Gastrocnemius medialis (tissue), 4 donors: ENCODE measurements at regions not wholly inside any gene's neighbourhood (a gene's known extent, or its start where the extent isn't known, plus 50 kb on each side); places are given as distances from the start of the nearest gene placed in this dataset.

Source experiments
- ATAC-seq, 2 donors: fragments of 150-250 bp; one replicate each; pipeline ENCODE4 v1.9.1; 2016
- DNase-seq, 2 donors: peaks; one replicate each; pipeline ENCODE4 v3.0.0-alpha.2; 2019
- H3K27ac ChIP-seq, 4 donors: fragments of 200-600 bp; sonication (generic); 1 replicate in 1 of 4; 2 replicates in 3 of 4; pipeline ENCODE4 v1.5.1; 2016 to 2018; ENCODE audit warnings: mild to moderate bottlenecking in 2 of 4, moderate library complexity in 1 of 4
- H3K27me3 ChIP-seq, 3 donors: fragments of 200-600 bp; sonication (generic) in 2 of 3; 1 replicate in 1 of 3; 2 replicates in 2 of 3; pipeline versions ENCODE4 v1.5.1 to v1.6.0; 2016 to 2019; ENCODE audit warnings: mild to moderate bottlenecking in 1 of 3, moderate library complexity in 1 of 3
- H3K36me3 ChIP-seq, 2 donors: fragments of 200-600 bp; sonication (generic) in 1 of 2; one replicate each; pipeline ENCODE4 v1.5.1; 2017 to 2018
- H3K4me1 ChIP-seq, 2 donors: fragments of 200-600 bp; sonication (generic) in 1 of 2; one replicate each; pipeline ENCODE4 v1.5.1; 2016 to 2017; ENCODE audit warnings: mild to moderate bottlenecking in 2 of 2
- H3K4me3 ChIP-seq, 4 donors: fragments of 200-600 bp; sonication (generic) in 3 of 4; 1 replicate in 1 of 4; 2 replicates in 3 of 4; pipeline ENCODE4 v1.5.1; 2016 to 2019; ENCODE audit warnings: mild to moderate bottlenecking in 2 of 4
- H3K9me3 ChIP-seq, 3 donors: fragments of 200-600 bp; sonication (generic) in 2 of 3; 1 replicate in 1 of 3; 2 replicates in 2 of 3; pipeline ENCODE4 v1.5.1; 2016 to 2019
- CTCF ChIP-seq, 5 experiments: fragments of 450-650 bp in 3 of 5; fragments of 200-600 bp in 2 of 5; sonication (generic) in 2 of 5; IDR thresholded peaks in 4 of 5; conservative IDR thresholded peaks in 1 of 5; 1 replicate in 4 of 5; 2 replicates in 1 of 5; pipeline ENCODE4 v1.5.1; 2016 to 2019; ENCODE audit warnings: antibody characterized with exemption in 5 of 5, mild to moderate bottlenecking in 3 of 5, moderate library complexity in 3 of 5
- POLR2A ChIP-seq, 2 donors: fragments of 450-650 bp; IDR thresholded peaks; one replicate each; pipeline ENCODE4 v1.6.1; 2017; ENCODE audit warnings: antibody characterized with exemption in 2 of 2, mild to moderate bottlenecking in 2 of 2, moderate library complexity in 2 of 2
- in situ Hi-C, 4 donors: fragments of 200-750 bp; cut with MboI; loops; one replicate each; pipeline versions ENCODE4 v1.15.0 to v1.8.0; 2017; ENCODE audit warnings: low sequenced_read_pairs in 4 of 4
- intact Hi-C: fragments of 100-400 bp; cut with DNase I; formaldehyde crosslinking; loops from one replicate; pipeline ENCODE4 v1.15.1; 2023; ENCODE audit warnings: low total_unique reads

DNA sequence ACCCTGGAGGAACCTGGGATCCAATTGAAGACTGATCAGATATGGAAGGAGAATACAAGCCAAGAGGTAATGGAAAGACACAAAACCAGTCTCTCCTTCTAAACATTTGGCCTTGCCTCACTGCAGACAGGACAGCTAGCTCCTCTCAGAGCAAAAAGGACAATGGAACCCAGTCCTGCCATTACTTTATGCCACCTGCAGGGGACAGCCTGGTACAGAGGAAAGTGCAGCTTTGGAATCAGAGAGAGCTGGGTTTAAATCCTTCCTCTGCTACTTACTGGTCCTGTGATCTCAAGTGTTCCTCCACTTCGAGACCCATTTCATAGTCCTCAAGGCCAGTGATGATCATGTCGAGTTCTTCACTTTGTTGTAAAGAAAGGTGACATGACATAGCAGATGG is 159.4 kb upstream of the SMAD3 start:
- Histone ChIP-seq H3K27me3 (no peaks in the 10 kb centered on the region), H3K9me3 (no peaks in the 10 kb centered on the region), H3K4me3 (no peak overlapping the region), H3K4me1 (no peaks in the 10 kb centered on the region), H3K36me3 (no peaks in the 10 kb centered on the region), H3K27ac (no peak overlapping the region)
- no peak for TF ChIP-seq CTCF (IDR thresholded peaks at IDR 0.05 in 4 of 5, conservative IDR thresholded peaks at IDR 0.05 in 1 of 5)
- no peak for TF ChIP-seq POLR2A (IDR thresholded peaks at IDR 0.05)
- DNase-seq, result no peak
- intact Hi-C loops, result no loop called here
- in situ Hi-C loops, result no loop called here
- no peak for ATAC-seq

GRCh38 chr15:66906668-66907614 is 158.5 kb upstream of the SMAD3 start:
- no peak for TF ChIP-seq POLR2A (IDR thresholded peaks at IDR 0.05)
- no peak for TF ChIP-seq CTCF (IDR thresholded peaks at IDR 0.05 in 4 of 5, conservative IDR thresholded peaks at IDR 0.05 in 1 of 5)
- in situ Hi-C loops (no loop called here), intact Hi-C loops (no loop called here)
- Histone ChIP-seq H3K36me3 (no peaks in the 10 kb centered on the region), H3K27ac (no peak overlapping the region), H3K4me1 (no peaks in the 10 kb centered on the region), H3K27me3 (no peaks in the 10 kb centered on the region), H3K4me3 (no peak overlapping the region), H3K9me3 (no peaks in the 10 kb centered on the region)
- DNase-seq (no peak), ATAC-seq (no peak)

GRCh38 chr15:66907826-66908743 is 157.3 kb upstream of the SMAD3 start:
- H3K27me3 ChIP-seq, result peaks cover 0 to 3% (median 0%) of the 10 kb centered on the region in 3 donors
- H3K27ac ChIP-seq, result no peak overlapping the region
- no peak overlapping the region for H3K4me3 ChIP-seq
- ATAC-seq (peak; percentile 24 to 26), DNase-seq (peak; percentile 20 to 39)
- intact Hi-C loops (no loop called here), in situ Hi-C loops (no loop called here)
- no peaks in the 10 kb centered on the region for H3K9me3 ChIP-seq
- TF ChIP-seq POLR2A (IDR thresholded peaks at IDR 0.05), result no peak
- no peak for TF ChIP-seq CTCF (IDR thresholded peaks at IDR 0.05 in 4 of 5, conservative IDR thresholded peaks at IDR 0.05 in 1 of 5)
- no peaks in the 10 kb centered on the region for H3K4me1 ChIP-seq
- H3K36me3 ChIP-seq, result no peaks in the 10 kb centered on the region

- TF ChIP-seq CTCF (IDR thresholded peaks at IDR 0.05 in 4 of 5, conservative IDR thresholded peaks at IDR 0.05 in 1 of 5), result no peak
- no peak for TF ChIP-seq POLR2A (IDR thresholded peaks at IDR 0.05)
- intact Hi-C loops (no loop called here), in situ Hi-C loops (no loop called here)
- no peak for DNase-seq
- Histone ChIP-seq H3K4me3 (no peak overlapping the region), H3K4me1 (no peaks in the 10 kb centered on the region), H3K27me3 (peaks cover 0 to 3% (median 0%) of the 10 kb centered on the region in 3 donors), H3K36me3 (no peaks in the 10 kb centered on the region), H3K27ac (no peak overlapping the region), H3K9me3 (no peaks in the 10 kb centered on the region)
- ATAC-seq, result no peak
These were observed 156.7 kb upstream of the SMAD3 start for GRCh38 chr15:66908744-66909095.
